Right renal cortex interstitium (tissue), 3 donors: ENCODE measurements at regions not wholly inside any gene's neighbourhood (a gene's known extent, or its start where the extent isn't known, plus 50 kb on each side); places are given as distances from the start of the nearest gene placed in this dataset.

ENCODE experiments used
- DNase-seq, 3 donors: peaks; one replicate each; pipeline ENCODE4 v3.0.0-alpha.2; 2013; ENCODE audit warnings: low read depth in 3 of 3, low spot score in 2 of 3

- no peak for DNase-seq
These were observed 1718.7 kb upstream of the SLC10A2 start for GRCh38 chr13:104784891-104785290.

GRCh38 chr13:104782741-104783140 is 1716.5 kb upstream of the SLC10A2 start:
- DNase-seq = no peak

GRCh38 chr13:104779311-104779993 is 1713.2 kb upstream of the SLC10A2 start:
- peak in 1 of 3 donors; percentile 4 for DNase-seq

GRCh38 chr13:104773775-104774174 is 1707.6 kb upstream of the SLC10A2 start:
- no peak for DNase-seq

GRCh38 chr13:104769545-104769944 is 1703.3 kb upstream of the SLC10A2 start:
- no peak for DNase-seq

GRCh38 chr13:104766319-104766718 is 1700.1 kb upstream of the SLC10A2 start:
- DNase-seq = no peak

GRCh38 chr13:104764600-104764999 is 1698.4 kb upstream of the SLC10A2 start:
- DNase-seq = no peak

GRCh38 chr13:104759069-104759468 is 1692.9 kb upstream of the SLC10A2 start:
- DNase-seq = no peak

- no peak for DNase-seq
These were observed 1691.5 kb upstream of the SLC10A2 start for GRCh38 chr13:104757712-104758111.

- no peak for DNase-seq
These were observed 1684.2 kb upstream of the SLC10A2 start for GRCh38 chr13:104750377-104750776.

GRCh38 chr13:104740641-104741222 is 1674.5 kb upstream of the SLC10A2 start:
- no peak for DNase-seq

- DNase-seq = no peak
These were observed 1671.5 kb upstream of the SLC10A2 start for GRCh38 chr13:104737713-104738112.

GRCh38 chr13:104733427-104733826 is 1667.2 kb upstream of the SLC10A2 start:
- DNase-seq = no peak

GRCh38 chr13:104715111-104715510 is 1648.9 kb upstream of the SLC10A2 start:
- no peak for DNase-seq

- no peak for DNase-seq
These were observed 1639.0 kb upstream of the SLC10A2 start for GRCh38 chr13:104705031-104705750.

GRCh38 chr13:104701591-104701990 is 1635.4 kb upstream of the SLC10A2 start:
- no peak for DNase-seq

- no peak for DNase-seq
These were observed 1628.2 kb upstream of the SLC10A2 start for GRCh38 chr13:104694397-104694796.

- no peak for DNase-seq
These were observed 1626.9 kb upstream of the SLC10A2 start for GRCh38 chr13:104693126-104693525.

- no peak for DNase-seq
These were observed 1625.7 kb upstream of the SLC10A2 start for GRCh38 chr13:104691767-104692467.

- no peak for DNase-seq
These were observed 1620.3 kb upstream of the SLC10A2 start for GRCh38 chr13:104686484-104686883.

- no peak for DNase-seq
These were observed 1617.6 kb upstream of the SLC10A2 start for GRCh38 chr13:104683789-104684188.
